Bronchial epithelial cell (primary cell): ENCODE measurements at regions not wholly inside any gene's neighbourhood (a gene's known extent, or its start where the extent isn't known, plus 50 kb on each side); places are given as distances from the start of the nearest gene placed in this dataset.

ENCODE experiments used
- DNase-seq: peaks from one replicate; pipeline ENCODE4 v3.0.0-alpha.2; 2010; ENCODE audit warnings: low read depth
- FAIRE-seq: peaks from 2 replicates; lab custom pipeline; 2011; peaks lifted over from hg19 to GRCh38; lab: Jason Lieb, UNC
- H3K27me3 ChIP-seq: 2 replicates; pipeline ENCODE4 v1.5.1; 2011; ENCODE audit warnings: low read length; ENCODE audit not compliant: control insufficient read depth, insufficient read depth
- H3K36me3 ChIP-seq: 2 replicates; pipeline ENCODE4 v1.5.1; 2011; ENCODE audit warnings: low read length; ENCODE audit not compliant: control insufficient read depth, insufficient read depth
- H3K4me3 ChIP-seq: 2 replicates; pipeline ENCODE4 v1.5.1; 2011; ENCODE audit warnings: mild to moderate bottlenecking, low read depth, low read length, control low read depth
- TF ChIP-seq, protein P1 (sequence below): IDR thresholded peaks from 2 replicates; pipeline ENCODE4 v1.5.1; 2011; ENCODE audit warnings: mild to moderate bottlenecking, moderate library complexity, low read length, control low read depth, inconsistent platforms; ENCODE audit not compliant: insufficient read depth, severe bottlenecking

DNA sequence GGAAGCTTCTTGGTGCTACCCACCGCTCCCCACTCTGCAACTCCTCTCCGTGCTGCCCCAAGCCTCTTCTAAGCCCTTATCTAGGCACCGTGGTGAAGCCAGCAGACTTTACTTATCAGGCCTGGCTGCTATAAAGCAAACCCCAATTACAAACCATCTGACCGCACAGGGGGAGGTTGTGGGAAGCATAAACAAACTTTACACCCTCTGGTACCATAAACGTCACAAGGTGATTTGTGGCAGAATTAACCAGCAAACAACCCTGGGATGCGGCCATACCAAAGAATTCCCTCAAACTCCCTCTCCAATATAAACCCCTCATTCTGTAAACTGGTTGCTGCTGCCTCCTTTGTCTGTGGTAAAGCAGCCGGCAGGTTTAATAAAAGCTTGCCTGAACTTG lies 55.2 kb downstream of the MAGEC2 start:
- no peak for DNase-seq
- H3K4me3 ChIP-seq: no peak overlapping the region
- H3K36me3 ChIP-seq: no peaks in the 10 kb centered on the region
- no peak for FAIRE-seq
- TF ChIP-seq, protein P1, sequence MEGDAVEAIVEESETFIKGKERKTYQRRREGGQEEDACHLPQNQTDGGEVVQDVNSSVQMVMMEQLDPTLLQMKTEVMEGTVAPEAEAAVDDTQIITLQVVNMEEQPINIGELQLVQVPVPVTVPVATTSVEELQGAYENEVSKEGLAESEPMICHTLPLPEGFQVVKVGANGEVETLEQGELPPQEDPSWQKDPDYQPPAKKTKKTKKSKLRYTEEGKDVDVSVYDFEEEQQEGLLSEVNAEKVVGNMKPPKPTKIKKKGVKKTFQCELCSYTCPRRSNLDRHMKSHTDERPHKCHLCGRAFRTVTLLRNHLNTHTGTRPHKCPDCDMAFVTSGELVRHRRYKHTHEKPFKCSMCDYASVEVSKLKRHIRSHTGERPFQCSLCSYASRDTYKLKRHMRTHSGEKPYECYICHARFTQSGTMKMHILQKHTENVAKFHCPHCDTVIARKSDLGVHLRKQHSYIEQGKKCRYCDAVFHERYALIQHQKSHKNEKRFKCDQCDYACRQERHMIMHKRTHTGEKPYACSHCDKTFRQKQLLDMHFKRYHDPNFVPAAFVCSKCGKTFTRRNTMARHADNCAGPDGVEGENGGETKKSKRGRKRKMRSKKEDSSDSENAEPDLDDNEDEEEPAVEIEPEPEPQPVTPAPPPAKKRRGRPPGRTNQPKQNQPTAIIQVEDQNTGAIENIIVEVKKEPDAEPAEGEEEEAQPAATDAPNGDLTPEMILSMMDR: no peak
- H3K27me3 ChIP-seq: no peaks in the 10 kb centered on the region

DNA sequence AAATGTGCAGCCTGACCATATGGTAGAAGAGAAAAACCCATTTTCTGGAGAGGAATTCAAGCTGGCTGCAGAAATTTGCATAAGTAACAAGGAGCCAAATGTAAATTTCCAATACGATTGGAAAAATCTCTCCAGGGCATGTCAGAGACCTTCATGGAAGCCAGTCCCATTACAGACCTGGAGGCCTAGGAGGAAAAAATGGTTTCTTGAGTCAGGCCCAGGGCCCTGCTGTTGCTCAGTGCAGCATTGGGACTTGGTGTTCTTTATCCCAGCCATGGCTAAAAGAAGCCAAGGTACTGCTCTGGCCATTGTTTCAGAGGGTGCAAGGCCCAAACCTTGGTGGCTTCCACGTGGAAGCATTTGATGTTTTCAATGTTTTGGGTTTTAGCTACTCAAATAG lies 70.6 kb downstream of the MAGEC2 start:
- TF ChIP-seq, protein P1: no peak
- no peak overlapping the region for H3K4me3 ChIP-seq
- no peak for FAIRE-seq

DNA sequence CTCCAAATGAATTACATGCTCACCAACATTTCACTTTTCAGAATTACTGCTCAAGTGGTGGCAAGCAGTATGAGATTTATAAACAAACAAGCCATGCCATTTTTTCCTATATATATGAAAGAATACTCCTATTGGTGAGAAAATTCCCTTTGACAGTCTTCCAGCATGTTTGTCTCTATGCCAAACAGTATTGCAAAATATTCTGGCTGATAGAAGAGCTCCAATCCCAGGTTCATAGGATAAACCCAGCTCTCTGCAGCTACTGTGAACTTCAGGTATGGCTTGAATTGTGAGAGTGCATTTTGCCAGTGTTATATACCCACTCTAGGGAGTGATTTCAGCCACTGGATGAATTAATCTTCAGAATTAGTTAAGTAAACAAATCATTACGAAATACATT lies 108.8 kb downstream of the MAGEC2 start:
- Histone ChIP-seq H3K4me3 (no peak overlapping the region), H3K36me3 (no peaks in the 10 kb centered on the region), H3K27me3 (no peaks in the 10 kb centered on the region)
- DNase-seq: no peak
- no peak for FAIRE-seq
- TF ChIP-seq, protein P1: no peak

More for the DNA sequence above, 70.6 kb downstream of the MAGEC2 start:
- H3K27me3 ChIP-seq: no peaks in the 10 kb centered on the region
- no peak for DNase-seq
- H3K36me3 ChIP-seq: no peaks in the 10 kb centered on the region

DNA sequence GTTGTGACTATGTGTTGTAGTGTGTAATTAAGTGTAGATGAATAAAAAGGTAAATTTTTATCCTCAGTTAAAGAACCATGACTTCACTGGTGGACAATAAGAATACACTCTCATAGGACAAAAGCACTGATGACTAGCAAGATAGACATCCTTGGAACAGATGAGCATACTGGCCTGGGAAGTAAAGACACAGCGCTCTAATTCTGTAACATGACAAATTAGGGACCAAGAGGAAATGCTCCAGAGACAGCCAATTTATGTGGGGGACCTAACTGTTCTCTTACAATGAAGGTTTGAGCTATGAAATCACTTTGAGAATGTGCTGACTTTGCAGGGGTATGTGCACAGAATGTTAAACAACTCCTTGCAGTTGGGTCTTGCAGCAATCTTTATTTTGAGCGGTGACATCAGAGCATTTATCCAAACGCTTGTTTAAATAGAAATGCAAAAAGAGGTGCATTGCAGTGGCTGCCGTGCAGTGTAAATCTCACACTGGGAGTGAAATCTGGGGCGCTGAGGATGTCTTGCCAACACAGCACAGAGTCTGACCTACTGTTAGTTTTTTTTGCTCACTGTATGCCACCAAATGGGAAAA lies 109.3 kb downstream of the MAGEC2 start:
- TF ChIP-seq, protein P1: no peak
- no peak overlapping the region for H3K4me3 ChIP-seq
- no peaks in the 10 kb centered on the region for H3K36me3 ChIP-seq
- no peak for DNase-seq
- FAIRE-seq: no peak
- H3K27me3 ChIP-seq: no peaks in the 10 kb centered on the region

DNA sequence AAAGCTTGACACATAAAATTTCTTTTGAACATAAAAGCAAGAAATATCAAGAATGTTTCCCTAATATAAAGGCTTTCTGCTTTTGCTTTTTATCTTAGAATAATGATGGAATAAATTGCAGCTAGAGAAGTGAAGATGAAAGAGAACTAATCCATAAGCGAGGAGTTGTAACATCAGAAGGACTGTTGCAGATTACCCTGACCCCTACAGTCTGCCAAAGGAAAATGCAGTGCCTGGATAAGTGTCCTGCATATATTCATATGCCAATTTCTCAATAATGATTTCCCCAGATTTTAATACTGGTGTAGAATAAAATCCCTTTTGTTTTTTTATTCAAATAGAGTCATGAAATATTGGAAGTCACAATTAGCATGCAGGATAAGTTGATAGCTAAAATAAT lies 115.9 kb downstream of the MAGEC2 start:
- DNase-seq (peak; percentile 4), FAIRE-seq (no peak)
- Histone ChIP-seq H3K27me3 (no peaks in the 10 kb centered on the region), H3K4me3 (no peak overlapping the region), H3K36me3 (no peaks in the 10 kb centered on the region)
- TF ChIP-seq, protein P1: peak; percentile 16

DNA sequence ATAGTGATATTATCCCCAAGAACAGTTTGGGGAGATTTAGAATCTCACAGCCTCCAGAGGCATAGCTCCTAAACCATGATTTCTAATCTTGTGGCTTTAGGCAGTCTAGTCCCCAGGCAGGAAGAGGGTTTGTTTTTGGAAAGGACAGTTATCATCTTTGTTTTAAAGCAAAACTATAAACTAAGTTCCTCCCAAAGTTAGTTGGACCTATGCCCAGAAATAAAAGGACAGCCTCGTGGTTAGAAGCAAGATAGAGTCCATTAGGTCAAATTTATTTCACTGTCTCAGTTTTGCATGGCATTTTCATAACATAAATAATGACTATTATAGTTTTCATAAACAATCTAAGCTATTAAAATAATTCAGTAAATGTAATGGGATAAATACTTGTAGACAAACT lies 120.5 kb downstream of the MAGEC2 start:
- FAIRE-seq: no peak

More for the DNA sequence above, 120.5 kb downstream of the MAGEC2 start:
- Histone ChIP-seq H3K4me3 (no peak overlapping the region), H3K27me3 (no peaks in the 10 kb centered on the region), H3K36me3 (no peaks in the 10 kb centered on the region)
- TF ChIP-seq, protein P1: no peak
- no peak for DNase-seq
